GM12874 (cell line): ENCODE measurements at regions not wholly inside any gene's neighbourhood (a gene's known extent, or its start where the extent isn't known, plus 50 kb on each side); places are given as distances from the start of the nearest gene placed in this dataset.

Source experiments
- CTCF ChIP-seq: IDR thresholded peaks from 2 replicates; pipeline ENCODE4 v1.5.1; 2011; ENCODE audit warnings: low read depth, mild to moderate bottlenecking, control low read depth, low read length, moderate library complexity; ENCODE audit not compliant: insufficient read depth

- no peak for TF ChIP-seq CTCF
These were observed 145.9 kb upstream of the TBX20 start for GRCh38 chr7:35399840-35400239.

- no peak for TF ChIP-seq CTCF
These were observed 145.3 kb upstream of the TBX20 start for GRCh38 chr7:35399216-35399615.

GRCh38 chr7:35398518-35398917 is 144.6 kb upstream of the TBX20 start:
- TF ChIP-seq CTCF: no peak

- TF ChIP-seq CTCF: no peak
These were observed 136.2 kb upstream of the TBX20 start for GRCh38 chr7:35390146-35390545.

GRCh38 chr7:35389636-35390035 is 135.7 kb upstream of the TBX20 start:
- no peak for TF ChIP-seq CTCF

- no peak for TF ChIP-seq CTCF
These were observed 133.2 kb upstream of the TBX20 start for GRCh38 chr7:35386816-35387706.

GRCh38 chr7:35386082-35386815 is 132.3 kb upstream of the TBX20 start:
- no peak for TF ChIP-seq CTCF
